ENCODE measurements at regions not wholly inside any gene's neighbourhood (a gene's known extent, or its start where the extent isn't known, plus 50 kb on each side); places are given as distances from the start of the nearest gene placed in this dataset.

- no peak for TF ChIP-seq AFF4 (CRISPR knock-in tag; IDR thresholded peaks at IDR 0.05; ENCODE audit: borderline replicate concordance)
- TF ChIP-seq HMGXB4 (CRISPR knock-in tag; IDR thresholded peaks at IDR 0.05): no peak
- no peak for TF ChIP-seq SOX15 (CRISPR knock-in tag; IDR thresholded peaks at IDR 0.05)
- TF ChIP-seq FOXJ3 (CRISPR knock-in tag; IDR thresholded peaks at IDR 0.05; ENCODE audit: borderline replicate concordance): no peak
- TF ChIP-seq SP1 (CRISPR knock-in tag; conservative IDR thresholded peaks at IDR 0.05): no peak
Measured at GRCh38 chr12:97322388-97322787, 140.2 kb upstream of the RMST start (continued).

GRCh38 chr12:97323154-97323553 is 139.4 kb upstream of the RMST start:
- no peaks in the 10 kb centered on the region; the same call in 1 of the 2 replicates for H3K27me3 Mint-ChIP-seq (ENCODE audit: low read depth)
- H3K4me1 Mint-ChIP-seq: peaks cover 40% of the 10 kb centered on the region
- DNase-seq (ENCODE audit: low spot score) (no peak), ATAC-seq (peak; percentile 40)
- H3K36me3 Mint-ChIP-seq: no peaks in the 10 kb centered on the region
- H3K4me3 Mint-ChIP-seq: no peak overlapping the region; the same call in 1 of the 2 replicates
- TF ChIP-seq ZNF416 (CRISPR knock-in tag; IDR thresholded peaks at IDR 0.05): no peak
- no peak for TF ChIP-seq FOXP4 (CRISPR knock-in tag; IDR thresholded peaks at IDR 0.05)
- no peak for TF ChIP-seq ZNF232 (CRISPR knock-in tag; IDR thresholded peaks at IDR 0.05)
- TF ChIP-seq ZNF219 (CRISPR knock-in tag; IDR thresholded peaks at IDR 0.05; ENCODE audit: borderline replicate concordance): no peak
- no peak for TF ChIP-seq CBFB (CRISPR knock-in tag; IDR thresholded peaks at IDR 0.05; ENCODE audit: low read depth)
- no peak for TF ChIP-seq ETV6 (CRISPR knock-in tag; IDR thresholded peaks at IDR 0.05)
- TF ChIP-seq IRF1 (CRISPR knock-in tag; IDR thresholded peaks at IDR 0.05): no peak
- no peak for TF ChIP-seq E2F5 (CRISPR knock-in tag; IDR thresholded peaks at IDR 0.05)
- no peak for TF ChIP-seq ZSCAN18 (CRISPR knock-in tag; IDR thresholded peaks at IDR 0.05)
- CTCF ChIA-PET: interaction anchor here (1.0 kb wide), 1 partner anchor 174 kb away, joined by 3 read pairs; no protein-coding TSS in a partner anchor
- H3K9me3 Mint-ChIP-seq: no peaks in the 10 kb centered on the region
- POLR2A ChIA-PET: interaction anchor here (0.7 kb wide), 1 partner anchor 552 kb away, joined by 4 read pairs; no protein-coding TSS in a partner anchor
- no peak overlapping the region for H3K27ac Mint-ChIP-seq

All from WTC11 (cell line).